ENCODE measurements at regions not wholly inside any gene's neighbourhood (a gene's known extent, or its start where the extent isn't known, plus 50 kb on each side); places are given as distances from the start of the nearest gene placed in this dataset.

GRCh38 chr7:46571996-46572395 lies 650.9 kb upstream of the IGFBP3 start:
- H3K4me3 ChIP-seq (ENCODE audit: insufficient read depth, low read depth, low read length) = no peak overlapping the region
- no peaks in the 10 kb centered on the region for H3K4me1 ChIP-seq (ENCODE audit: insufficient read depth, low read length)
- no peak overlapping the region for H3K4me2 ChIP-seq (ENCODE audit: low read length)
- DNase-seq (ENCODE audit: low read depth) (no peak), FAIRE-seq (no peak)
- no peaks in the 10 kb centered on the region for H3K36me3 ChIP-seq (ENCODE audit: insufficient read depth, low read length)
- H3K27me3 Mint-ChIP-seq (ENCODE audit: low read depth, unreplicated experiment) = no peaks in the 10 kb centered on the region
- H2AFZ ChIP-seq (ENCODE audit: low read depth, low read length) = no peak overlapping the region
- no peak for TF ChIP-seq EZH2 (IDR thresholded peaks at IDR 0.05; ENCODE audit: insufficient read depth, low read length)
- no peak overlapping the region for H3K27ac Mint-ChIP-seq (ENCODE audit: unreplicated experiment)
- H3K79me2 ChIP-seq (ENCODE audit: insufficient read depth, low read length) = no peaks in the 10 kb centered on the region
- H4K20me1 ChIP-seq (ENCODE audit: insufficient read depth, low read length) = no peaks in the 10 kb centered on the region
- no peak overlapping the region for H3K4me3 Mint-ChIP-seq (ENCODE audit: unreplicated experiment)
- no peaks in the 10 kb centered on the region for H3K36me3 Mint-ChIP-seq (ENCODE audit: low read depth, unreplicated experiment)
- H3K27me3 ChIP-seq (ENCODE audit: insufficient read depth, low read length) = no peaks in the 10 kb centered on the region
- peaks cover 11% of the 10 kb centered on the region for H3K4me1 Mint-ChIP-seq (ENCODE audit: low read depth, unreplicated experiment)
- H3K27ac ChIP-seq (ENCODE audit: low read depth, low read length) = no peak overlapping the region
- H3K9me3 ChIP-seq (ENCODE audit: insufficient read depth, low read depth, low read length) = no peaks in the 10 kb centered on the region
- no peak overlapping the region for H3K9ac ChIP-seq (ENCODE audit: low read length)
- H3K9me3 Mint-ChIP-seq (ENCODE audit: unreplicated experiment) = no peaks in the 10 kb centered on the region

GRCh38 chr7:46569133-46569465 lies 648.0 kb upstream of the IGFBP3 start:
- Histone ChIP-seq H3K9me3 (ENCODE audit: insufficient read depth, low read depth, low read length) (no peaks in the 10 kb centered on the region), H3K79me2 (ENCODE audit: insufficient read depth, low read length) (no peaks in the 10 kb centered on the region), H3K27me3 (ENCODE audit: insufficient read depth, low read length) (no peaks in the 10 kb centered on the region), H2AFZ (ENCODE audit: low read depth, low read length) (peak overlapping the region; percentile 9), H3K4me2 (ENCODE audit: low read length) (peak overlapping the region; percentile 11), H3K9ac (ENCODE audit: low read length) (no peak overlapping the region), H4K20me1 (ENCODE audit: insufficient read depth, low read length) (no peaks in the 10 kb centered on the region), H3K36me3 (ENCODE audit: insufficient read depth, low read length) (no peaks in the 10 kb centered on the region), H3K4me1 (ENCODE audit: insufficient read depth, low read length) (no peaks in the 10 kb centered on the region), H3K4me3 (ENCODE audit: insufficient read depth, low read depth, low read length) (no peak overlapping the region), H3K27ac (ENCODE audit: low read depth, low read length) (no peak overlapping the region)
- Mint-ChIP-seq H3K4me3 (ENCODE audit: unreplicated experiment) (no peak overlapping the region), H3K4me1 (ENCODE audit: low read depth, unreplicated experiment) (peaks cover 11% of the 10 kb centered on the region), H3K27me3 (ENCODE audit: low read depth, unreplicated experiment) (no peaks in the 10 kb centered on the region), H3K9me3 (ENCODE audit: unreplicated experiment) (peaks cover 2% of the 10 kb centered on the region), H3K27ac (ENCODE audit: unreplicated experiment) (no peak overlapping the region), H3K36me3 (ENCODE audit: low read depth, unreplicated experiment) (no peaks in the 10 kb centered on the region)
- FAIRE-seq = no peak
- peak; percentile 17 for DNase-seq (ENCODE audit: low read depth)
- TF ChIP-seq EZH2 (IDR thresholded peaks at IDR 0.05; ENCODE audit: insufficient read depth, low read length) (no peak), CTCF (IDR thresholded peaks at IDR 0.05; ENCODE audit: insufficient read depth, low read depth, low read length) (no peak)

- TF ChIP-seq CTCF (IDR thresholded peaks at IDR 0.05; ENCODE audit: insufficient read depth, low read depth, low read length) (no peak), EZH2 (IDR thresholded peaks at IDR 0.05; ENCODE audit: insufficient read depth, low read length) (no peak)
- DNase-seq (ENCODE audit: low read depth) (no peak), FAIRE-seq (no peak)
- H3K27me3 ChIP-seq (ENCODE audit: insufficient read depth, low read length) = no peaks in the 10 kb centered on the region
- H3K4me1 ChIP-seq (ENCODE audit: insufficient read depth, low read length) = no peaks in the 10 kb centered on the region
- peak overlapping the region; percentile 9 for H2AFZ ChIP-seq (ENCODE audit: low read depth, low read length)
- peaks cover 2% of the 10 kb centered on the region for H3K9me3 Mint-ChIP-seq (ENCODE audit: unreplicated experiment)
- no peak overlapping the region for H3K4me3 ChIP-seq (ENCODE audit: insufficient read depth, low read depth, low read length)
- H3K9ac ChIP-seq (ENCODE audit: low read length) = no peak overlapping the region
- no peaks in the 10 kb centered on the region for H3K9me3 ChIP-seq (ENCODE audit: insufficient read depth, low read depth, low read length)
- H3K4me1 Mint-ChIP-seq (ENCODE audit: low read depth, unreplicated experiment) = peaks cover 11% of the 10 kb centered on the region
- H3K36me3 ChIP-seq (ENCODE audit: insufficient read depth, low read length) = no peaks in the 10 kb centered on the region
- H3K36me3 Mint-ChIP-seq (ENCODE audit: low read depth, unreplicated experiment) = no peaks in the 10 kb centered on the region
- no peaks in the 10 kb centered on the region for H3K27me3 Mint-ChIP-seq (ENCODE audit: low read depth, unreplicated experiment)
- no peak overlapping the region for H3K27ac ChIP-seq (ENCODE audit: low read depth, low read length)
- H4K20me1 ChIP-seq (ENCODE audit: insufficient read depth, low read length) = no peaks in the 10 kb centered on the region
- H3K27ac Mint-ChIP-seq (ENCODE audit: unreplicated experiment) = no peak overlapping the region
- no peak overlapping the region for H3K4me3 Mint-ChIP-seq (ENCODE audit: unreplicated experiment)
- no peak overlapping the region for H3K4me2 ChIP-seq (ENCODE audit: low read length)
- H3K79me2 ChIP-seq (ENCODE audit: insufficient read depth, low read length) = no peaks in the 10 kb centered on the region
Measured at GRCh38 chr7:46568420-46569132, 647.5 kb upstream of the IGFBP3 start.
